HL-60/S4 treated with retinoic acid at 250 ng/mL for 4 days and 3 days (cell line): ENCODE measurements at regions not wholly inside any gene's neighbourhood (a gene's known extent, or its start where the extent isn't known, plus 50 kb on each side); places are given as distances from the start of the nearest gene placed in this dataset.
"Not testable (repeated sequence)": the region's sequence is repeated elsewhere in the genome, so short reads cannot be mapped to it uniquely, and the experiment has no call there.

Experiments used
- in situ Hi-C: fragments of 300-500 bp; cut with MboI; formaldehyde crosslinking; loops from 2 replicates; pipeline ENCODE4 v1.7.0; 2022; ENCODE audit warnings: low sequenced_read_pairs

- in situ Hi-C loops, result no loop called here
These were observed 347.6 kb upstream of the RUNX1 start for GRCh38 chr21:35396655-35397054.

GRCh38 chr21:35395728-35396127 is 346.6 kb upstream of the RUNX1 start:
- in situ Hi-C loops, result no loop called here

GRCh38 chr21:35394634-35395369 is 345.7 kb upstream of the RUNX1 start:
- in situ Hi-C loops, result no loop called here

GRCh38 chr21:35394049-35394448 is 344.9 kb upstream of the RUNX1 start:
- in situ Hi-C loops, result no loop called here

GRCh38 chr21:35390013-35390776 is 341.1 kb upstream of the RUNX1 start:
- in situ Hi-C loops, result no loop called here

- in situ Hi-C loops, result no loop called here
These were observed 337.5 kb upstream of the RUNX1 start for GRCh38 chr21:35386491-35387079.

- in situ Hi-C loops, result no loop called here
These were observed 335.3 kb upstream of the RUNX1 start for GRCh38 chr21:35384375-35384774.

GRCh38 chr21:35382696-35383095 is 333.6 kb upstream of the RUNX1 start:
- in situ Hi-C loops, result no loop called here

GRCh38 chr21:35381743-35382310 is 332.7 kb upstream of the RUNX1 start:
- in situ Hi-C loops, result no loop called here

GRCh38 chr21:35380304-35380703 is 331.2 kb upstream of the RUNX1 start:
- in situ Hi-C loops, result not testable (repeated sequence)

- in situ Hi-C loops, result no loop called here
These were observed 329.8 kb upstream of the RUNX1 start for GRCh38 chr21:35378881-35379280.

GRCh38 chr21:35377505-35378090 is 328.5 kb upstream of the RUNX1 start:
- in situ Hi-C loops, result no loop called here

- in situ Hi-C loops, result no loop called here
These were observed 327.5 kb upstream of the RUNX1 start for GRCh38 chr21:35376406-35377135.

- in situ Hi-C loops, result no loop called here
These were observed 326.0 kb upstream of the RUNX1 start for GRCh38 chr21:35375115-35375514.

GRCh38 chr21:35373998-35374397 is 324.9 kb upstream of the RUNX1 start:
- in situ Hi-C loops, result no loop called here

- in situ Hi-C loops, result no loop called here
These were observed 323.1 kb upstream of the RUNX1 start for GRCh38 chr21:35372201-35372600.

GRCh38 chr21:35370671-35371070 is 321.6 kb upstream of the RUNX1 start:
- in situ Hi-C loops, result no loop called here

GRCh38 chr21:35370071-35370470 is 321.0 kb upstream of the RUNX1 start:
- in situ Hi-C loops, result no loop called here

GRCh38 chr21:35368326-35368725 is 319.2 kb upstream of the RUNX1 start:
- in situ Hi-C loops, result no loop called here

- in situ Hi-C loops, result no loop called here
These were observed 318.5 kb upstream of the RUNX1 start for GRCh38 chr21:35367553-35367952.
